ENCODE measurements at regions not wholly inside any gene's neighbourhood (a gene's known extent, or its start where the extent isn't known, plus 50 kb on each side); places are given as distances from the start of the nearest gene placed in this dataset.

- no peaks in the 10 kb centered on the region for H3K9me2 ChIP-seq (ENCODE audit: insufficient read depth)
- CTCF ChIA-PET, result interaction anchor here (1.0 to 1.1 kb wide), 2 partner anchors 509 to 1314 kb away, joined by 3 to 5 read pairs; partner anchors contain the start of gene CCDC85A
- intact Hi-C loops (cut with micrococcal nuclease; ENCODE audit: unreplicated experiment), result loop anchor here (1.0 kb wide), 3 partner anchors 120 to 1314 kb away; partner anchors contain the start of gene CCDC85A
- no peaks in the 10 kb centered on the region for H3K4me1 ChIP-seq (replicated peaks; ENCODE audit: insufficient read depth)
- no peak overlapping the region for H2AFZ ChIP-seq
- no peaks in the 10 kb centered on the region for H3K36me3 ChIP-seq (ENCODE audit: low read depth)
- H3K79me2 ChIP-seq (ENCODE audit: low read depth), result no peaks in the 10 kb centered on the region
- BruUV-seq (replicated peaks), result no TSS peak
- no peak overlapping the region for H3K4me3 ChIP-seq
- no peaks in the 10 kb centered on the region for H4K20me1 ChIP-seq (ENCODE audit: insufficient read depth)
- H3K4me2 ChIP-seq, result no peak overlapping the region
- peak in 1 of 2 experiments; percentile 56 for DNase-seq
- no peaks in the 10 kb centered on the region for H3K9me3 ChIP-seq (ENCODE audit: insufficient read depth, low read depth)
- POLR2A ChIA-PET (ENCODE audit: unreplicated experiment), result no interaction called here
- TF ChIP-seq, protein P1, sequence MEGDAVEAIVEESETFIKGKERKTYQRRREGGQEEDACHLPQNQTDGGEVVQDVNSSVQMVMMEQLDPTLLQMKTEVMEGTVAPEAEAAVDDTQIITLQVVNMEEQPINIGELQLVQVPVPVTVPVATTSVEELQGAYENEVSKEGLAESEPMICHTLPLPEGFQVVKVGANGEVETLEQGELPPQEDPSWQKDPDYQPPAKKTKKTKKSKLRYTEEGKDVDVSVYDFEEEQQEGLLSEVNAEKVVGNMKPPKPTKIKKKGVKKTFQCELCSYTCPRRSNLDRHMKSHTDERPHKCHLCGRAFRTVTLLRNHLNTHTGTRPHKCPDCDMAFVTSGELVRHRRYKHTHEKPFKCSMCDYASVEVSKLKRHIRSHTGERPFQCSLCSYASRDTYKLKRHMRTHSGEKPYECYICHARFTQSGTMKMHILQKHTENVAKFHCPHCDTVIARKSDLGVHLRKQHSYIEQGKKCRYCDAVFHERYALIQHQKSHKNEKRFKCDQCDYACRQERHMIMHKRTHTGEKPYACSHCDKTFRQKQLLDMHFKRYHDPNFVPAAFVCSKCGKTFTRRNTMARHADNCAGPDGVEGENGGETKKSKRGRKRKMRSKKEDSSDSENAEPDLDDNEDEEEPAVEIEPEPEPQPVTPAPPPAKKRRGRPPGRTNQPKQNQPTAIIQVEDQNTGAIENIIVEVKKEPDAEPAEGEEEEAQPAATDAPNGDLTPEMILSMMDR (conservative IDR thresholded peaks at IDR 0.05), result peak; percentile 94
- TF ChIP-seq EZH2 (IDR thresholded peaks at IDR 0.05; ENCODE audit: low read depth), result no peak
- H3F3A ChIP-seq (ENCODE audit: insufficient read depth, low read depth), result no peaks in the 10 kb centered on the region
- no peaks in the 10 kb centered on the region for H3K27me3 ChIP-seq (ENCODE audit: insufficient read depth, low read depth)
- no peak overlapping the region for H3K27ac ChIP-seq
Measured at GRCh38 chr2:57497489-57498096, 549.0 kb upstream of the VRK2 start.

DNA sequence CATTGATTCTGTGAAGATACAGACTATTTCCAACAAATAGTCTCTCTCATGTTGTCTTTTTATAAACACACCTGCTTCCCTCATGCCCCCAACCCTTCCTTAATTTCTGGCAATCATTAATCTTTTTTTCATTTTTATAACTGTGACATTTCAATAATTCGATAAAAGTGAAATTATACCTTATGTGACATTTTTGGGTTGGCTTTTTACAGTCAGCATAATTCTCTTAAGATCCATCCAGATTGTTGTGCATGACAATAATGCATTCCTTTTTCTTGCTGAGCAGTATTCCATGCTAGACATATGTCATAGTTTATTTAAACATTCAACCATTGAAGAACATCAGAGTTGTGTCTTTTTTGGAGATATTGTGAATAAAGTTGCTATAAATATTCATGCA lies 541.8 kb upstream of the VRK2 start:
- Histone ChIP-seq H3F3A (ENCODE audit: insufficient read depth, low read depth) (no peaks in the 10 kb centered on the region), H3K4me3 (no peak overlapping the region), H3K79me2 (ENCODE audit: low read depth) (no peaks in the 10 kb centered on the region), H4K20me1 (ENCODE audit: insufficient read depth) (no peaks in the 10 kb centered on the region), H3K4me1 (replicated peaks; ENCODE audit: insufficient read depth) (no peaks in the 10 kb centered on the region), H3K4me2 (no peak overlapping the region), H2AFZ (no peak overlapping the region), H3K27ac (no peak overlapping the region), H3K9me2 (ENCODE audit: insufficient read depth) (no peaks in the 10 kb centered on the region), H3K9me3 (ENCODE audit: insufficient read depth, low read depth) (no peaks in the 10 kb centered on the region), H3K36me3 (ENCODE audit: low read depth) (no peaks in the 10 kb centered on the region), H3K27me3 (ENCODE audit: insufficient read depth, low read depth) (no peaks in the 10 kb centered on the region)
- no peak for DNase-seq
- POLR2A ChIA-PET (ENCODE audit: unreplicated experiment), result no interaction called here
- CTCF ChIA-PET, result no interaction called here
- intact Hi-C loops (cut with micrococcal nuclease; ENCODE audit: unreplicated experiment), result no loop called here
- no TSS peak for BruUV-seq (replicated peaks)
- TF ChIP-seq, protein P1 (conservative IDR thresholded peaks at IDR 0.05), result no peak
- no peak for TF ChIP-seq EZH2 (IDR thresholded peaks at IDR 0.05; ENCODE audit: low read depth)

GRCh38 chr2:57509189-57509588 lies 537.4 kb upstream of the VRK2 start:
- Histone ChIP-seq H3K4me1 (replicated peaks; ENCODE audit: insufficient read depth) (no peaks in the 10 kb centered on the region), H3K4me3 (no peak overlapping the region), H3K79me2 (ENCODE audit: low read depth) (no peaks in the 10 kb centered on the region), H3K27me3 (ENCODE audit: insufficient read depth, low read depth) (no peaks in the 10 kb centered on the region), H2AFZ (no peak overlapping the region), H3K36me3 (ENCODE audit: low read depth) (no peaks in the 10 kb centered on the region), H3K4me2 (no peak overlapping the region), H3K27ac (no peak overlapping the region), H3K9me2 (ENCODE audit: insufficient read depth) (no peaks in the 10 kb centered on the region), H3F3A (ENCODE audit: insufficient read depth, low read depth) (no peaks in the 10 kb centered on the region), H4K20me1 (ENCODE audit: insufficient read depth) (no peaks in the 10 kb centered on the region), H3K9me3 (ENCODE audit: insufficient read depth, low read depth) (0 out of 2 replicates have a peak, but pooled peaks cover 3% of the 10 kb centered on the region)
- TF ChIP-seq, protein P1 (conservative IDR thresholded peaks at IDR 0.05), result no peak
- TF ChIP-seq EZH2 (IDR thresholded peaks at IDR 0.05; ENCODE audit: low read depth), result no peak
- intact Hi-C loops (cut with micrococcal nuclease; ENCODE audit: unreplicated experiment), result no loop called here
- ChIA-PET POLR2A (ENCODE audit: unreplicated experiment) (no interaction called here), CTCF (no interaction called here)
- no peak for DNase-seq
- BruUV-seq (replicated peaks), result no TSS peak

Measured in PC-9 (cell line).